K562 (cell line): ENCODE measurements at regions not wholly inside any gene's neighbourhood (a gene's known extent, or its start where the extent isn't known, plus 50 kb on each side); places are given as distances from the start of the nearest gene placed in this dataset.

Source experiments
- GTF2A2 ChIP-seq: IDR thresholded peaks from 2 replicates; pipeline ENCODE4 v1.6.1; 2016; ENCODE audit warnings: mild to moderate bottlenecking, missing genetic modification characterization, missing compliant biosample characterization
- SP1 ChIP-seq: sonication (generic); formaldehyde crosslinking; IDR thresholded peaks from 2 replicates; pipeline ENCODE4 v1.8.1; 2022; ENCODE audit warnings: mild to moderate bottlenecking, missing genetic modification reagents

DNA sequence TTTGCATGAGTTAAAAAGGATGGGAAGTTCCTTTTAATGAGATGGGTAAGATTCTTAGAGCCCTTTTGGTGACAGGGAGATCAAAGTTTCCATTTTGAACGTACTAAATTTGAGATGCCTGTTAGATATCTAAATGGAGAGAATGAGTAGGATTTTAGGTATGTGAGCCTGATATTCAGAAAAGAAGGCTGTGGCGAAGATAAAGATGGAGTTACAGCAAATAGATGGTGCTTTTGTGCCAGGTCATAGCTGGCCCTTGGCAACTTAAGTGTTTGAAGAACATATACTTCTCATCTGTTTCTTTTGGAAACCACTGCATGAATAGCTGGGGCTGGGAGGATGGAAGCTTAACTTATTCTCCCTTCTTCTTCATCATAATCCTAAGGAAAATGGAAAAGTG is 282.5 kb downstream of the PTBP2 start:
- TF ChIP-seq SP1 (CRISPR knock-in tag), result no peak
- TF ChIP-seq GTF2A2 (tag), result no peak
